Right lobe of liver (tissue), 6 donors: ENCODE measurements at regions not wholly inside any gene's neighbourhood (a gene's known extent, or its start where the extent isn't known, plus 50 kb on each side); places are given as distances from the start of the nearest gene placed in this dataset.
A peak's percentile ranks its signal among the peaks of the same experiment; 100 is the strongest.

Experiments used
- ATAC-seq, 4 donors: fragments of 200-7000 bp; cut with Tn5 transposase; one replicate each; pipeline ENCODE4 v1.9.1; 2020; ENCODE audit warnings: mild to moderate bottlenecking in 4 of 4, moderate library complexity in 4 of 4
- DNase-seq, 3 donors: peaks; one replicate each; pipeline ENCODE4 v3.0.0-alpha.2; 2020
- H3K27ac ChIP-seq, 3 donors: fragments of 200-600 bp; one replicate each; pipeline ENCODE4 v1.8.0; 2022
- H3K27me3 ChIP-seq, 2 donors: fragments of 200-600 bp; one replicate each; pipeline ENCODE4 v1.8.0; 2022
- H3K36me3 ChIP-seq, 4 donors: fragments of 200-600 bp; sonication (generic) in 1 of 4; one replicate each; pipeline versions ENCODE4 v1.5.1 to v1.8.0; 2017 to 2022; ENCODE audit warnings: control low read depth in 1 of 4
- H3K4me1 ChIP-seq, 4 donors: fragments of 200-600 bp; sonication (generic) in 1 of 4; one replicate each; pipeline versions ENCODE4 v1.5.1 to v1.8.0; 2017 to 2022; ENCODE audit warnings: control low read depth in 1 of 4
- H3K4me3 ChIP-seq, 3 donors: fragments of 200-600 bp; one replicate each; pipeline ENCODE4 v1.8.0; 2022
- H3K9me3 ChIP-seq, 4 donors: fragments of 200-600 bp; sonication (generic) in 1 of 4; one replicate each; pipeline versions ENCODE4 v1.5.1 to v1.8.0; 2017 to 2022; ENCODE audit warnings: control low read depth in 1 of 4
- CTCF ChIP-seq, 4 donors: fragments of 200-600 bp in 3 of 4; fragments of 450-650 bp in 1 of 4; IDR thresholded peaks; one replicate each; pipeline versions ENCODE4 v1.5.1 to v1.8.0; 2016 to 2022; ENCODE audit warnings: antibody characterized with exemption in 4 of 4, mild to moderate bottlenecking in 2 of 4
- POLR2A ChIP-seq: fragments of 450-650 bp; IDR thresholded peaks from one replicate; pipeline ENCODE4 v1.6.1; 2017; ENCODE audit warnings: antibody characterized with exemption, mild to moderate bottlenecking
- WGBS: methylation state at CpG from one replicate; pipeline ENCODE4 v1.1.6; 2018; ENCODE audit warnings: low coverage, low lambda C conversion rate; ENCODE audit not compliant: insufficient coverage; ENCODE audit errors: missing lambda C conversion rate; 5-methylcytosine and 5-hydroxymethylcytosine counted together
- intact Hi-C, 2 donors: fragments of 100-400 bp; cut with DNase I; formaldehyde crosslinking; loops; one replicate each; pipeline versions ENCODE4 v1.11.2 to v1.14.1; 2022
- donor health status: DM: no; HTN: yes; CAD: no.
- donor health status: DM: no; HTN: no; CAD: no.
- donor health status: DM: no; HTN: no; CAD: no.
- donor health status: DM: no; HTN: yes; CAD: no.
- donor health status: DM: no; HTN: yes; CAD: no.

DNA sequence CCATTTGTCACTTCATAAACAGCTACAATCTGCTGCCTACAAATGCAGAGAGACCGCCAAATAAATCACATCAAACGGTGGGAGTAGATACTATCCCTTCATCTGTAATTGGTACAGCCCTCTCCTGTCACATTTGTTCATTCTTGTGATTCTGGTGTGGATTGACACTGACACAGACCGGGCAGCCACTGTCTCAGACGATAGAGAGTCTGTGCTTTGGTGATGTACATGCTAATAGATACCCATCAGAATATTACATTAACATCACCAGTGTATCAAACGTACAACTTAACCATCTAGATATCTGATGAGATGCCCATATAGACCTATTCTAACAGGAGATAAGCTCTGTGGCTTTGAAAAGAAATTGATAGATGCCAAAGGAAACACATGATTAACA is 419.7 kb upstream of the ZEB2 start:
- Histone ChIP-seq H3K9me3 (no peaks in the 10 kb centered on the region), H3K4me3 (no peak overlapping the region), H3K27ac (no peak overlapping the region), H3K4me1 (peaks cover 0 to 5% (median 2%) of the 10 kb centered on the region in 4 donors), H3K27me3 (no peaks in the 10 kb centered on the region), H3K36me3 (no peaks in the 10 kb centered on the region)
- intact Hi-C loops, result no loop called here
- DNase-seq (no peak), ATAC-seq (no peak)
- TF ChIP-seq POLR2A (no peak), CTCF (IDR thresholded peaks at IDR 0.05) (no peak)
- 68% methylated on average over 5 of the region's 5 CpGs for WGBS

DNA sequence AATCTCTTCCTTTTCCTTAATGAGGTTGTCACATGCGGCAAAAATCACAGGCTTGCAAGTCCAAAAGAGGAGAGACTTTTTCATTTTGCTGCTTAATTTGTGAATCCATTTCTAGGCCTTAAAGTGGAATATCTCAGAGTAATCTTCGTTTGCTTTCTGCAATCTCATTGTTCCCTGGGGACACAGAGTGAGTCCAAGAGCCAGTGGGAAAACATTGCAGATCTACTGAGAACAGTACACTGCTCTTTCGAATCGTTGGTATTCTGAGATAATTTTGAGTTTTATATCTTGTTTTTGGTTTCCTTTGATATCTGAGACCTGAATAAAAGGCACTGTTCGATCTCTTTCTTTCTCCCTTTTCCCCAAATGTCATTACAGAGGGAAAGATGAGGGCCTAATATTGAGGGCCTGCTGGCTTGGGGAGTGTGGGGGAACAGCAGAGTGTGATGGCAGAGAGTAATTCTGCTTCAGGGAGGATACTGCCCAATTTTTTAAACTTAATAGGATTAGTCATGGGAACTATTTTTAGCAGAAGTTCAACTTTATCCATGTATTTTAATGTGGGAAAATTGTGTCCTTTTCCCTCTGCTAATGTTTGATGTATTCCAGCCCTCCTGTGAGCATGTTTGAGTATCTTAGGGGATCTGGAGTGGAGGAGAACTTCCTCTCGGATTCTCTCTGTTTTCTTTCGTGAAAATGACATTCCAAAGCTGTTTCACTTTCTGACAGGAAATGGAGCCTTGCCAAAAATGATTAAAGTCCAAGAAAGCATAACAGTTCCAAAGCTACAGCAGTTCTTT is 418.2 kb upstream of the ZEB2 start:
- ATAC-seq, result peak; percentile 73 to 85 (median 82)
- TF ChIP-seq CTCF (IDR thresholded peaks at IDR 0.05) (no peak), POLR2A (no peak)
- intact Hi-C loops, result no loop called here
- no peaks in the 10 kb centered on the region for H3K36me3 ChIP-seq
- H3K4me1 ChIP-seq, result peaks cover 0 to 5% (median 2%) of the 10 kb centered on the region in 4 donors
- DNase-seq, result no peak
- H3K9me3 ChIP-seq, result no peaks in the 10 kb centered on the region
- 31% methylated on average over 7 of the region's 7 CpGs for WGBS
- H3K27me3 ChIP-seq, result no peaks in the 10 kb centered on the region
- peak overlapping the region in 1 of 3 donors; percentile 17 for H3K27ac ChIP-seq
- H3K4me3 ChIP-seq, result no peak overlapping the region

- peaks cover 0 to 5% (median 0%) of the 10 kb centered on the region in 4 donors for H3K4me1 ChIP-seq
- no peaks in the 10 kb centered on the region for H3K27me3 ChIP-seq
- TF ChIP-seq POLR2A (no peak), CTCF (IDR thresholded peaks at IDR 0.05) (no peak)
- intact Hi-C loops, result no loop called here
- no peak overlapping the region for H3K4me3 ChIP-seq
- no peaks in the 10 kb centered on the region for H3K36me3 ChIP-seq
- H3K27ac ChIP-seq, result no peak overlapping the region
- no peak for DNase-seq
- no peaks in the 10 kb centered on the region for H3K9me3 ChIP-seq
- ATAC-seq, result no peak
These were observed 417.1 kb upstream of the ZEB2 start for GRCh38 chr2:144937066-144937465.

DNA sequence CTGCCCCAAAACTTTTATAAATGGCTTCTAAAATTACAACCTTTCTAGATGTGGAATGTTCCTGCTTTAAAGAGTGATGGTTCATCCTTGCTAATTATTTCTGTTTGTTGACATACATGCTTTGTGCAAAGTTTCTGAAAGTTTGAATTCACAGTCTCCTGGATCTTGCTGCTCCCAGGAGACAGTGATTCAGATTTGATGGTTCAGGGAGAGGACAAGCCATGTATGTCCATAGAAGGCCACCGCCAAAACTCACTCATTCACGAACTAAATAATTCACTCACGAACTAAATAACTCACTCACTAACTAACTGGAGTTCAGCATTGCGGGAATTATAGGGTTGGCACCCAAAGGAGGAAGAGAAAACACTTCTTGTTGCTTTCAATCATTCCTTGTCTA is 416.5 kb upstream of the ZEB2 start:
- Histone ChIP-seq H3K27me3 (no peaks in the 10 kb centered on the region), H3K4me1 (peaks cover 0 to 5% (median 0%) of the 10 kb centered on the region in 4 donors), H3K27ac (no peak overlapping the region), H3K36me3 (no peaks in the 10 kb centered on the region), H3K9me3 (no peaks in the 10 kb centered on the region), H3K4me3 (no peak overlapping the region)
- DNase-seq (no peak), ATAC-seq (no peak)
- TF ChIP-seq CTCF (IDR thresholded peaks at IDR 0.05) (no peak), POLR2A (no peak)
- intact Hi-C loops, result no loop called here
- WGBS, result 93% methylated on average over 4 of the region's 4 CpGs
